GM13977 (cell line): ENCODE measurements at regions not wholly inside any gene's neighbourhood (a gene's known extent, or its start where the extent isn't known, plus 50 kb on each side); places are given as distances from the start of the nearest gene placed in this dataset.

Experiments used
- DNase-seq: peaks from one replicate; pipeline ENCODE4 v3.0.0; 2012; ENCODE audit warnings: low spot score
- in situ Hi-C: fragments of 300-500 bp; cut with MboI; formaldehyde crosslinking; loops from one replicate; pipeline ENCODE4 v1.12.0; 2022; ENCODE audit warnings: low sequenced_read_pairs, low pct_unique_long_range_greater_than_20kb, mixed read lengths, inconsistent platforms; ENCODE audit not compliant: unreplicated experiment
- TF ChIP-seq, protein P1 (sequence below): IDR thresholded peaks from 2 replicates; pipeline ENCODE4 v1.5.1; 2012; ENCODE audit warnings: mild to moderate bottlenecking, control low read depth; ENCODE audit not compliant: insufficient read depth; ENCODE audit errors: extremely low read depth, missing control alignments

DNA sequence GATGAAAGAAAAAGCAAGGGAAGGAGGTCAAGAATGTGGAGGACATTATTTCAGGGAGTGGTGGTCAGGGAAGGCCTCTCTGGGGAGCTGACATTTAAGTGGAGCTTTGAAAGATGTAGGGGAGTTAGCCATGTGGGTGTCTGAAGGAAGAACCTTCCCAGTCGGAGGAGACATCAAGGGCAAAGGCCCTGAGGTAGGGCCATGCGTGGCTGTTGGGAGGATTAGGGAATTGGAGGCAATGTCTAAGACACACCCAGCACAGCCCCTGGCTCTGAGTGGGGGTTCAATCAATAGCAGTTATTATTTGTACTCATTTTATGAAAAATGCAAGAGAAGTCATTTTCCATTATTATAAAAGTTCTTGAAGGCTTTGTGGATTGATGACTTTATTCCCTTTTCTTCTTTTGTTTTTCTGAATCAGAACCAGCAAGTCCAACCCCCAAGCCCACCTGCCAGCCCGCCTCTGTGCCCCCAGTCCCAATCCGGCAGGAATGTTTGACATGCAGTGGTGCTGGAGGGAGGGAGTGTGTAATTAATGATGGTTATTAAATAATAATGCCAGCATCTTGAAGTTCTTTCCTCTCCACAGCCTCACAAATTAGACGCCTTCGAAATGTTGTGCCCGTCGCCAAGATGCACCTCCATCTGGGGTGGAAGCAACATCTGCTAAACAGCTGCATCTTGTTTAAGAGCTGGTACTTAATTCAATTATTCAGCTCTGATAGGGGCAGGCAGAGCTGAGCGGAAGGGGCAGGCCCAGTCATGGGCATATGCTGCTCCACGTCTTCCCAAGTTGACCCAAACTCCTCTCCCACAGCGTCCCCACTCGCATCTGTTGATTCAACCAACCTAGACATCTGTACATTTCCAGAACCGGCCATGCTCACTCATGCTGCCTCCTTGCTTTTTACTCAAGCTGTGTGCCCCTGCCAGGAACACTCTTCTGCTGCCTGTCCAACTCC is 81.3 kb upstream of the SIRPA start:
- in situ Hi-C loops = no loop called here
- no peak for DNase-seq
- TF ChIP-seq, protein P1, sequence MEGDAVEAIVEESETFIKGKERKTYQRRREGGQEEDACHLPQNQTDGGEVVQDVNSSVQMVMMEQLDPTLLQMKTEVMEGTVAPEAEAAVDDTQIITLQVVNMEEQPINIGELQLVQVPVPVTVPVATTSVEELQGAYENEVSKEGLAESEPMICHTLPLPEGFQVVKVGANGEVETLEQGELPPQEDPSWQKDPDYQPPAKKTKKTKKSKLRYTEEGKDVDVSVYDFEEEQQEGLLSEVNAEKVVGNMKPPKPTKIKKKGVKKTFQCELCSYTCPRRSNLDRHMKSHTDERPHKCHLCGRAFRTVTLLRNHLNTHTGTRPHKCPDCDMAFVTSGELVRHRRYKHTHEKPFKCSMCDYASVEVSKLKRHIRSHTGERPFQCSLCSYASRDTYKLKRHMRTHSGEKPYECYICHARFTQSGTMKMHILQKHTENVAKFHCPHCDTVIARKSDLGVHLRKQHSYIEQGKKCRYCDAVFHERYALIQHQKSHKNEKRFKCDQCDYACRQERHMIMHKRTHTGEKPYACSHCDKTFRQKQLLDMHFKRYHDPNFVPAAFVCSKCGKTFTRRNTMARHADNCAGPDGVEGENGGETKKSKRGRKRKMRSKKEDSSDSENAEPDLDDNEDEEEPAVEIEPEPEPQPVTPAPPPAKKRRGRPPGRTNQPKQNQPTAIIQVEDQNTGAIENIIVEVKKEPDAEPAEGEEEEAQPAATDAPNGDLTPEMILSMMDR = no peak

GRCh38 chr20:1813101-1813529 is 82.1 kb upstream of the SIRPA start:
- TF ChIP-seq, protein P1 = no peak
- DNase-seq = no peak
- in situ Hi-C loops = no loop called here

DNA sequence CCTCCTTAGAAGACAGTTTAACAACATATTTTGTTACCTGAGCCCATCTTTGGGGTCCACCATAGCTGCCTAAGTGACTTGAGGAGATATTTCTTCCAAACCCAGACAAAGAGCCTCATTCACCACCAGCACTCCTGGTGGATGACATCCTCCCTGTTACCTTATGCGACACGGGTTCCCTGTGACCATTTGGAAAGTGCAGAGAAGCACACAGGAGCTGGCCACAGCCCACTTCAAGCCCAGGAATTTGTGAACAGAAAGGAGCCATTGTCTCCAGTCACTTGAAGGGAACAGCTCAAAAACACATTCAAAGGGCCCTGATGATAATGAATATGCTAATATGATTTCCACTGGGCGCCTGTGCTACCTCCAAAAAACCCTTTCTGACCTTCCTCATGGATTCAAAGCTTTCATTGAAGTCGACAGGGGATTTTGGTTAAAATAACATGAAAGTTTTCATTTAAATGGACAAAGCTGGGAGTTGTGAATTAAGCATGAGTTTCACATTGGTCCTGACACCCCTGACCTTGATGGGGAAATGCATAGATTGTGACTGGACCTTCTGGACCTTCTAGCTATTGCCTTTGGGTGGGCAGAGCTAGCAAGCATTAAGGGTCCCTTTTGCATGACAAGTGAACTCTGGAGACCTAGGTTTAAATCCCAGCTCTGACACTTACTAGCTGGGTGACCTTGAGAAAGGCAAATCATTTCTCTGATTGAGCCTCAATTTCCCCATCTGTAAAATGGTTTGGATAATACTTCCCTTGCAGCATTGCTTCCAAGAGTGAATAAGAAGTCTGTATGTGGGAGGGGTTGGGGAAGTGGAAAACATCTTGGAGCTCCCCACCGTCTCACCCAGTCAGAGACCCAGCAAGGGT is 83.3 kb upstream of the SIRPA start:
- in situ Hi-C loops = no loop called here
- TF ChIP-seq, protein P1 = no peak
- DNase-seq = no peak

DNA sequence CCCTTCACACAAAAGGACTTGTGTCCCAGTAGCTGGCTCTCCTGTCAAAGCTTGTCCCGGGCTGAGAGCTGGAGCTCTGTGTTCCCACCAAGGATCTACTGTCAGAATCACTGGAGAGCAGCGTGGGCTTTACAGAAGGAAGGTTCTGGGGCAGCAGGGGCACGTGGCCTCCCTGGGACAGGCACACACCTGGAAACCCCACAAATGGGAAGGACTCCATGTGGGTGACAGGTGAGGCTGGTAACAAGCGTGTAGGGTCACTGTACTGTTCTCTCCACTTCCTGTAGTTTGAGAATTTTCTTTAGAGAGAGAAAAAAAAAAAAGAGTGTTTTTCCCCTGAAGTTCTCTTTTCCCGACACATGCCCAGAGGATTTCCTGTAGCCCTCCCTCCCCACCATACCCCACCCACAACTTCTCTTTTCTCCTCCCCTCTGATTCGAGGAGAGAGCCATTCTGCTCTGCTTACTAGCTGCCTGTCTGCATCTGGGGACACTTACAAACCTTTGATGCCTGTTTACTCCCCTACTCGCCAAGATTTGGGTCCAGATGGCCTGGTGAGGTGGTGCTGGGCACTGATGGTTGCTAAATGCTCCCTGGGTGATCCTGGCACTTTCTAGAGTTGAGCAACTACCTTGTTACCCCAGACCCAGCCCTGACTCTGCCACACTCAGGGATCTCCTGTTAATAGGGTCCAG is 84.1 kb upstream of the SIRPA start:
- in situ Hi-C loops = no loop called here
- DNase-seq = no peak
- TF ChIP-seq, protein P1 = no peak

DNA sequence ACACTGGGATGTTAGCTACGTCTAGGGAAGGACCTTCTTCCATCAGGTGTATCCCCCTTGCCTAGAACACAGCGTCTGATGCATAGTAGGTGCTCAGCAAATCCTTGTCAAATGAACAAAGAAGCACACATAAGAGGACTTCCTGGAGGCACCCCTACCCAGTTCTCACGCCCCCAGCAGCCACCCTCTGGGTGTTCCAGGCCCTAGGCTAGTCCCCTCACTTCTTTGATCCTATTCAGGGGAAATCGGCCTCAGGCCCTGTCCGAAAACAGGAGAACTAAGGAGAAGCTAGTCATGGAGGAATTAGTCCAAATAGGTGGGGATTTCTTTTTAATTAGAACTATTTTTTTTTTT is 84.7 kb upstream of the SIRPA start:
- in situ Hi-C loops = no loop called here
- TF ChIP-seq, protein P1 = no peak
- DNase-seq = no peak
